Keratinocyte (primary cell): ENCODE measurements at regions not wholly inside any gene's neighbourhood (a gene's known extent, or its start where the extent isn't known, plus 50 kb on each side); places are given as distances from the start of the nearest gene placed in this dataset.

Experiments used
- DNase-seq: peaks from one replicate; pipeline ENCODE4 v3.0.0-alpha.2; 2011; ENCODE audit warnings: low read depth, missing footprints, low spot score
- FAIRE-seq: peaks from 2 replicates; lab custom pipeline; 2011; peaks lifted over from hg19 to GRCh38; lab: Jason Lieb, UNC
- H2AFZ ChIP-seq: 2 replicates; pipeline ENCODE4 v1.6.0; 2012; ENCODE audit warnings: low read length, control low read depth, inconsistent platforms; ENCODE audit not compliant: control insufficient read depth
- H3K27ac ChIP-seq: 2 replicates; pipeline ENCODE4 v1.5.1; 2011; ENCODE audit warnings: low read length; ENCODE audit not compliant: control insufficient read depth, insufficient read depth
- H3K27me3 ChIP-seq: 3 replicates; pipeline ENCODE4 v1.6.0; 2011; ENCODE audit warnings: low read length; ENCODE audit not compliant: control insufficient read depth, insufficient read depth; ENCODE audit errors: extremely low read depth
- H3K36me3 ChIP-seq, 2 experiments: 2 replicates in 1 of 2; 3 replicates in 1 of 2; pipeline ENCODE4 v1.5.1; 2011; ENCODE audit warnings: low read length in 2 of 2, mild to moderate bottlenecking in 1 of 2; ENCODE audit not compliant: control insufficient read depth in 2 of 2, insufficient read depth in 2 of 2; ENCODE audit errors: extremely low read depth in 1 of 2
- H3K4me1 ChIP-seq: 3 replicates; pipeline ENCODE4 v1.5.1; 2011; ENCODE audit warnings: low read length; ENCODE audit not compliant: control insufficient read depth, insufficient read depth; ENCODE audit errors: extremely low read depth
- H3K4me2 ChIP-seq: 3 replicates; pipeline ENCODE4 v1.6.0; 2011; ENCODE audit warnings: low read depth, low read length; ENCODE audit not compliant: control insufficient read depth, insufficient read depth; ENCODE audit errors: extremely low read depth
- H3K4me3 ChIP-seq, 3 experiments: fragments of 200-600 bp in 1 of 3; sonication (generic) in 1 of 3; 2 replicates in 2 of 3; 3 replicates in 1 of 3; pipeline ENCODE4 v1.5.1; 2011 to 2016; ENCODE audit warnings: low read length in 3 of 3, mild to moderate bottlenecking in 3 of 3, control low read depth in 2 of 3, inconsistent platforms in 1 of 3, low read depth in 1 of 3, mixed read lengths in 1 of 3, mixed run types in 1 of 3, moderate library complexity in 1 of 3; ENCODE audit not compliant: control insufficient read depth in 2 of 3, insufficient read depth in 2 of 3; ENCODE audit errors: extremely low read depth in 1 of 3
- H3K79me2 ChIP-seq: 2 replicates; pipeline ENCODE4 v1.6.0; 2012; ENCODE audit warnings: low read length; ENCODE audit not compliant: control insufficient read depth, insufficient read depth
- H3K9ac ChIP-seq: 3 replicates; pipeline ENCODE4 v1.6.0; 2011; ENCODE audit warnings: low read length; ENCODE audit not compliant: control insufficient read depth, insufficient read depth; ENCODE audit errors: extremely low read depth
- H3K9me1 ChIP-seq: 3 replicates; pipeline ENCODE4 v1.6.0; 2011; ENCODE audit warnings: low read length; ENCODE audit not compliant: control insufficient read depth, insufficient read depth; ENCODE audit errors: extremely low read depth
- H3K9me3 ChIP-seq: 2 replicates; pipeline ENCODE4 v1.5.1; 2012; ENCODE audit warnings: low read depth, low read length; ENCODE audit not compliant: control insufficient read depth
- H4K20me1 ChIP-seq: 3 replicates; pipeline ENCODE4 v1.6.0; 2011; ENCODE audit warnings: low read length; ENCODE audit not compliant: control insufficient read depth, insufficient read depth; ENCODE audit errors: extremely low read depth
- EZH2 ChIP-seq: IDR thresholded peaks from one replicate; pipeline ENCODE4 v1.6.1; 2012; ENCODE audit warnings: inconsistent platforms, mild to moderate bottlenecking, low read length, moderate library complexity
- dilution Hi-C: fragments of 300-500 bp; cut with MboI; formaldehyde crosslinking; loops from one replicate; pipeline ENCODE4 v1.7.0; 2020; ENCODE audit warnings: low sequenced_read_pairs; ENCODE audit not compliant: extremely low pct_ligation_motif_present
- TF ChIP-seq, protein P1 (sequence below), 3 experiments: IDR thresholded peaks in 1 of 3; conservative IDR thresholded peaks in 1 of 3; optimal IDR thresholded peaks in 1 of 3; 2 replicates in 2 of 3; 3 replicates in 1 of 3; pipeline versions ENCODE3 to v1.5.1; 2011; ENCODE audit warnings: low read length in 3 of 3, mild to moderate bottlenecking in 3 of 3, moderate library complexity in 2 of 3, control low read depth in 1 of 3, inconsistent platforms in 1 of 3; ENCODE audit not compliant: insufficient read depth in 2 of 3; ENCODE audit errors: extremely low read depth in 1 of 3

DNA sequence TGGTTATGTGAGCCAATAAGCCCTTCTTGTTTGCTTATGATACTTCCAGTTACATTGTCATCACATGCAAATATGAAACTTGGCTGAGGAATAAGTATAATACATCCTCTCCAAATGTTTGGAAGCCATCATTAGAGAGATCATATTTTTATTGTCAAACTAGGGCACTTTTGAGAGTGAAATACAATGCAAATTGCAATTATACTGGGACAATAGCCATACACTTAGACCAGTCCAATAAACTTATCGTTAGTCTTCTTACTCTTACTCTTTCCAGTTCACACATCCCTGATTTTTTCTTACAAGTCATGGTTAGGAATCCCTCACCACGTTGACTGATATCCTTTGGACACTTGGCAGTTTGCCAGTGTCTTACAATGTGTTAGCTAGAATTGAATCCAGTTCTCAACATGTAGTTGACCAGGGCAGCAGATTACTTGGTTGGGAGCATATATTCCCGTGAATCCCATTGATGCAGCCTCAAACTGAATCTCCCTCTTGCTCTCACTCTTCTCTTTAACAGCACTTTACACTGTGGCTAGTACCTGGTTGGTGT, 519.7 kb upstream of the ID4 start:
- no peak overlapping the region for H3K4me3 ChIP-seq
- TF ChIP-seq, protein P1, sequence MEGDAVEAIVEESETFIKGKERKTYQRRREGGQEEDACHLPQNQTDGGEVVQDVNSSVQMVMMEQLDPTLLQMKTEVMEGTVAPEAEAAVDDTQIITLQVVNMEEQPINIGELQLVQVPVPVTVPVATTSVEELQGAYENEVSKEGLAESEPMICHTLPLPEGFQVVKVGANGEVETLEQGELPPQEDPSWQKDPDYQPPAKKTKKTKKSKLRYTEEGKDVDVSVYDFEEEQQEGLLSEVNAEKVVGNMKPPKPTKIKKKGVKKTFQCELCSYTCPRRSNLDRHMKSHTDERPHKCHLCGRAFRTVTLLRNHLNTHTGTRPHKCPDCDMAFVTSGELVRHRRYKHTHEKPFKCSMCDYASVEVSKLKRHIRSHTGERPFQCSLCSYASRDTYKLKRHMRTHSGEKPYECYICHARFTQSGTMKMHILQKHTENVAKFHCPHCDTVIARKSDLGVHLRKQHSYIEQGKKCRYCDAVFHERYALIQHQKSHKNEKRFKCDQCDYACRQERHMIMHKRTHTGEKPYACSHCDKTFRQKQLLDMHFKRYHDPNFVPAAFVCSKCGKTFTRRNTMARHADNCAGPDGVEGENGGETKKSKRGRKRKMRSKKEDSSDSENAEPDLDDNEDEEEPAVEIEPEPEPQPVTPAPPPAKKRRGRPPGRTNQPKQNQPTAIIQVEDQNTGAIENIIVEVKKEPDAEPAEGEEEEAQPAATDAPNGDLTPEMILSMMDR (optimal IDR thresholded peaks at IDR 0.05 in 1 of 3, IDR thresholded peaks at IDR 0.05 in 1 of 3, conservative IDR thresholded peaks at IDR 0.05 in 1 of 3; ENCODE audit: extremely low read depth in 1 of 3, insufficient read depth in 2 of 3, low read length in 3 of 3): no peak
- no peak for TF ChIP-seq EZH2
- H2AFZ ChIP-seq: no peak overlapping the region
- H3K9me3 ChIP-seq: no peaks in the 10 kb centered on the region
- H3K9ac ChIP-seq: no peak overlapping the region
- no peaks in the 10 kb centered on the region for H3K9me1 ChIP-seq
- H3K4me2 ChIP-seq: no peak overlapping the region
- no peak overlapping the region for H3K27ac ChIP-seq
- H3K4me1 ChIP-seq: no peaks in the 10 kb centered on the region
- DNase-seq (no peak), FAIRE-seq (no peak)
- dilution Hi-C loops: no loop called here
- H3K36me3 ChIP-seq: no peaks in the 10 kb centered on the region
- no peaks in the 10 kb centered on the region for H4K20me1 ChIP-seq
- H3K27me3 ChIP-seq: no peaks in the 10 kb centered on the region
- H3K79me2 ChIP-seq: no peaks in the 10 kb centered on the region

DNA sequence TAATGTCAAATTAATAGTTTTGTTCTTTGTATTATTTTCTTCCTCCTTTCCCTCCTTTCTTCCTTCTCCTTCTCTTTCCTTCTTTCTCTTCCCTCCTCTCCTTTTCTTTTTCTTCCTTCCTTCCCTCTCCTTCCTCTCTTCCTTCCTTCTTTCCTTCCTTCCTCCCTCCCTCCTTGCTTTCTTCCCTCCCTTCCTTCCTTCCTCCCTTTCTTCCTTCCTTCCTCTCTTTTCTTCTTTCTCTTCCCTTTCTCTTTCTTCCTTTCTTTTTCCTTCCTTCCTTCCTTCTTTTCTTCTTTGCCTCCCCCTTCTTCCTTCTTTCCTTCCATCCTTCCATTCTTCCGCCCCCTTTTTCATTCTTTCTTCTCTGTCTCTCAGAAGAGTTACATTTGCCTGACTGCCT, 518.2 kb upstream of the ID4 start:
- H3K4me3 ChIP-seq: no peak overlapping the region
- H2AFZ ChIP-seq: no peak overlapping the region
- H3K36me3 ChIP-seq: no peaks in the 10 kb centered on the region
- H3K27me3 ChIP-seq: no peaks in the 10 kb centered on the region
- DNase-seq (no peak), FAIRE-seq (no peak)
- H3K79me2 ChIP-seq: no peaks in the 10 kb centered on the region
- H3K9me3 ChIP-seq: no peaks in the 10 kb centered on the region
- no peak overlapping the region for H3K27ac ChIP-seq
- dilution Hi-C loops: no loop called here
- H3K9ac ChIP-seq: no peak overlapping the region
- H3K4me1 ChIP-seq: no peaks in the 10 kb centered on the region
- no peak overlapping the region for H3K4me2 ChIP-seq
- no peaks in the 10 kb centered on the region for H3K9me1 ChIP-seq
- H4K20me1 ChIP-seq: no peaks in the 10 kb centered on the region
- no peak for TF ChIP-seq EZH2
- TF ChIP-seq, protein P1 (optimal IDR thresholded peaks at IDR 0.05 in 1 of 3, IDR thresholded peaks at IDR 0.05 in 1 of 3, conservative IDR thresholded peaks at IDR 0.05 in 1 of 3; ENCODE audit: extremely low read depth in 1 of 3, insufficient read depth in 2 of 3, low read length in 3 of 3): no peak
